Fibroblast of lung (primary cell): ENCODE measurements at regions not wholly inside any gene's neighbourhood (a gene's known extent, or its start where the extent isn't known, plus 50 kb on each side); places are given as distances from the start of the nearest gene placed in this dataset.
"Not testable (repeated sequence)": the region's sequence is repeated elsewhere in the genome, so short reads cannot be mapped to it uniquely, and the experiment has no call there.

Experiments
- DNase-seq, 2 donors: peaks; one replicate each; pipeline versions ENCODE4 v3.0.0 to v3.0.0-alpha.2; 2010; ENCODE audit warnings: low read depth in 2 of 2
- H2AFZ ChIP-seq: 2 replicates; pipeline ENCODE4 v1.5.1; 2012; ENCODE audit warnings: low read length, control low read depth, inconsistent platforms
- H3K27ac ChIP-seq: 2 replicates; pipeline ENCODE4 v1.5.1; 2011; ENCODE audit warnings: low read length, control low read depth; ENCODE audit not compliant: insufficient read depth
- H3K27me3 ChIP-seq: 2 replicates; pipeline ENCODE4 v1.5.1; 2011; ENCODE audit warnings: mild to moderate bottlenecking, low read length; ENCODE audit not compliant: control insufficient read depth, insufficient read depth
- H3K36me3 ChIP-seq: 2 replicates; pipeline ENCODE4 v1.5.1; 2011; ENCODE audit warnings: low read length; ENCODE audit not compliant: control insufficient read depth, insufficient read depth
- H3K4me1 ChIP-seq: 2 replicates; pipeline ENCODE4 v1.5.1; 2011; ENCODE audit warnings: low read length; ENCODE audit not compliant: control insufficient read depth, insufficient read depth; ENCODE audit errors: extremely low read depth
- H3K4me2 ChIP-seq: 2 replicates; pipeline ENCODE4 v1.5.1; 2011; ENCODE audit warnings: low read length, control low read depth; ENCODE audit not compliant: insufficient read depth; ENCODE audit errors: extremely low read depth
- H3K4me3 ChIP-seq, 4 experiments: fragments of 200-600 bp in 1 of 4; sonication (generic) in 1 of 4; replicated peaks in 1 of 4; 2 replicates each; pipeline ENCODE4 v1.5.1; 2011 to 2016; ENCODE audit warnings: low read length in 4 of 4, low read depth in 3 of 4, mild to moderate bottlenecking in 3 of 4, control low read depth in 2 of 4, inconsistent platforms in 1 of 4, mixed read lengths in 1 of 4; ENCODE audit not compliant: insufficient read depth in 1 of 4; ENCODE audit errors: control extremely low read depth in 1 of 4
- H3K79me2 ChIP-seq: 2 replicates; pipeline ENCODE4 v1.5.1; 2012; ENCODE audit warnings: mild to moderate bottlenecking, low read length, inconsistent platforms; ENCODE audit not compliant: control insufficient read depth, insufficient read depth
- H3K9ac ChIP-seq: 2 replicates; pipeline ENCODE4 v1.5.1; 2011; ENCODE audit warnings: mild to moderate bottlenecking, low read length, control low read depth; ENCODE audit not compliant: insufficient read depth
- H3K9me3 ChIP-seq: 2 replicates; pipeline ENCODE4 v1.5.1; 2012; ENCODE audit warnings: low read depth, low read length; ENCODE audit not compliant: control insufficient read depth, insufficient read depth
- H4K20me1 ChIP-seq: 2 replicates; pipeline ENCODE4 v1.5.1; 2011; ENCODE audit warnings: low read length; ENCODE audit not compliant: control insufficient read depth, insufficient read depth; ENCODE audit errors: extremely low read depth

- H3K4me1 ChIP-seq, H3K27me3 ChIP-seq, H2AFZ ChIP-seq, H3K9ac ChIP-seq, H3K4me3 ChIP-seq, H3K79me2 ChIP-seq, H3K27ac ChIP-seq, H3K36me3 ChIP-seq, H3K4me2 ChIP-seq, H4K20me1 ChIP-seq, DNase-seq, H3K9me3 ChIP-seq: not testable (repeated sequence)
Measured at GRCh38 chr2:87151835-87152493, 130.3 kb upstream of the PLGLB1 start.

GRCh38 chr2:87174454-87174853, 152.8 kb upstream of the PLGLB1 start:
- not testable (repeated sequence) for H3K9ac ChIP-seq, DNase-seq, H4K20me1 ChIP-seq, H3K79me2 ChIP-seq, H3K9me3 ChIP-seq, H3K4me2 ChIP-seq, H3K4me1 ChIP-seq, H2AFZ ChIP-seq, H3K36me3 ChIP-seq, H3K27ac ChIP-seq, H3K27me3 ChIP-seq, H3K4me3 ChIP-seq

GRCh38 chr2:87183373-87183772, 161.7 kb upstream of the PLGLB1 start:
- H3K4me2 ChIP-seq, H3K27me3 ChIP-seq, H3K27ac ChIP-seq, H3K4me1 ChIP-seq, H3K4me3 ChIP-seq, DNase-seq, H3K9me3 ChIP-seq, H2AFZ ChIP-seq, H3K79me2 ChIP-seq, H3K9ac ChIP-seq, H4K20me1 ChIP-seq, H3K36me3 ChIP-seq: not testable (repeated sequence)

GRCh38 chr2:87184260-87184659, 162.6 kb upstream of the PLGLB1 start:
- H3K4me1 ChIP-seq, DNase-seq, H3K4me2 ChIP-seq, H3K36me3 ChIP-seq, H3K4me3 ChIP-seq, H4K20me1 ChIP-seq, H2AFZ ChIP-seq, H3K9me3 ChIP-seq, H3K27me3 ChIP-seq, H3K9ac ChIP-seq, H3K79me2 ChIP-seq, H3K27ac ChIP-seq: not testable (repeated sequence)

- not testable (repeated sequence) for H3K36me3 ChIP-seq, H3K27me3 ChIP-seq, H3K4me3 ChIP-seq, H3K27ac ChIP-seq, H3K4me1 ChIP-seq, H2AFZ ChIP-seq, H3K79me2 ChIP-seq, DNase-seq, H3K9me3 ChIP-seq, H3K4me2 ChIP-seq, H3K9ac ChIP-seq, H4K20me1 ChIP-seq
Measured at GRCh38 chr2:87189214-87189613, 167.6 kb upstream of the PLGLB1 start.

- not testable (repeated sequence) for DNase-seq, H3K9ac ChIP-seq, H3K79me2 ChIP-seq, H3K27me3 ChIP-seq, H3K9me3 ChIP-seq, H3K36me3 ChIP-seq, H3K4me3 ChIP-seq, H3K4me1 ChIP-seq, H4K20me1 ChIP-seq, H3K27ac ChIP-seq, H3K4me2 ChIP-seq, H2AFZ ChIP-seq
Measured at GRCh38 chr2:87193336-87193735, 171.7 kb upstream of the PLGLB1 start.

- H3K36me3 ChIP-seq, H3K27me3 ChIP-seq, H3K4me1 ChIP-seq, H2AFZ ChIP-seq, H4K20me1 ChIP-seq, H3K79me2 ChIP-seq, H3K27ac ChIP-seq, H3K9me3 ChIP-seq, H3K4me2 ChIP-seq, H3K9ac ChIP-seq, DNase-seq, H3K4me3 ChIP-seq: not testable (repeated sequence)
Measured at GRCh38 chr2:87194254-87194999, 172.8 kb upstream of the PLGLB1 start.
